ENCODE measurements at regions not wholly inside any gene's neighbourhood (a gene's known extent, or its start where the extent isn't known, plus 50 kb on each side); places are given as distances from the start of the nearest gene placed in this dataset.

DNA sequence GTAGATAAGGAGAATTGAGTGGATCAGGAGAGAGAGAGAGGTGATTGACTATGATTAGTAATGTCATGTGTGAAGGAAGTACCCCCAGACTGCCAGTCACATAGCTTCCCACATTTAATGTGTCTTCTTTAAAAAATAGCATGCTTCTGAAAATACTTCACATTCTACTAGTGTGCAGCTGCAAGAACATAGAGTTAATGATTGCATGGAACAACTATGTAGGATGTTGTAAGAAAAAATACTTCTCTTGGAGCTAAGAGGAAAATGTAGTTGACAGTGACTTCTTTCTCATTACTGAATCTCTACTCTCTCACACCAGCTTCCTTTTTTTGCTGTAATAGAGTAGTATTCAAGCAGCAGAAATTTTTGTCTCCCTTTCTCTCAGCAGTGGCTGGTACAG, 1016.2 kb downstream of the NLGN4Y start:
- no peak for ATAC-seq
- ChIA-PET CTCF (no interaction called here), POLR2A (no interaction called here)
- Mint-ChIP-seq H3K9me3 (no peaks in the 10 kb centered on the region), H3K4me3 (no peak overlapping the region), H3K36me3 (ENCODE audit: low read depth) (no peaks in the 10 kb centered on the region), H3K27me3 (no peaks in the 10 kb centered on the region), H3K27ac (no peak overlapping the region), H3K4me1 (ENCODE audit: low read depth) (peaks cover 6% of the 10 kb centered on the region)
- TF ChIP-seq, protein P1, sequence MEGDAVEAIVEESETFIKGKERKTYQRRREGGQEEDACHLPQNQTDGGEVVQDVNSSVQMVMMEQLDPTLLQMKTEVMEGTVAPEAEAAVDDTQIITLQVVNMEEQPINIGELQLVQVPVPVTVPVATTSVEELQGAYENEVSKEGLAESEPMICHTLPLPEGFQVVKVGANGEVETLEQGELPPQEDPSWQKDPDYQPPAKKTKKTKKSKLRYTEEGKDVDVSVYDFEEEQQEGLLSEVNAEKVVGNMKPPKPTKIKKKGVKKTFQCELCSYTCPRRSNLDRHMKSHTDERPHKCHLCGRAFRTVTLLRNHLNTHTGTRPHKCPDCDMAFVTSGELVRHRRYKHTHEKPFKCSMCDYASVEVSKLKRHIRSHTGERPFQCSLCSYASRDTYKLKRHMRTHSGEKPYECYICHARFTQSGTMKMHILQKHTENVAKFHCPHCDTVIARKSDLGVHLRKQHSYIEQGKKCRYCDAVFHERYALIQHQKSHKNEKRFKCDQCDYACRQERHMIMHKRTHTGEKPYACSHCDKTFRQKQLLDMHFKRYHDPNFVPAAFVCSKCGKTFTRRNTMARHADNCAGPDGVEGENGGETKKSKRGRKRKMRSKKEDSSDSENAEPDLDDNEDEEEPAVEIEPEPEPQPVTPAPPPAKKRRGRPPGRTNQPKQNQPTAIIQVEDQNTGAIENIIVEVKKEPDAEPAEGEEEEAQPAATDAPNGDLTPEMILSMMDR (IDR thresholded peaks at IDR 0.05), result no peak
- intact Hi-C loops (cut with micrococcal nuclease), result no loop called here
- DNase-seq, result no peak

DNA sequence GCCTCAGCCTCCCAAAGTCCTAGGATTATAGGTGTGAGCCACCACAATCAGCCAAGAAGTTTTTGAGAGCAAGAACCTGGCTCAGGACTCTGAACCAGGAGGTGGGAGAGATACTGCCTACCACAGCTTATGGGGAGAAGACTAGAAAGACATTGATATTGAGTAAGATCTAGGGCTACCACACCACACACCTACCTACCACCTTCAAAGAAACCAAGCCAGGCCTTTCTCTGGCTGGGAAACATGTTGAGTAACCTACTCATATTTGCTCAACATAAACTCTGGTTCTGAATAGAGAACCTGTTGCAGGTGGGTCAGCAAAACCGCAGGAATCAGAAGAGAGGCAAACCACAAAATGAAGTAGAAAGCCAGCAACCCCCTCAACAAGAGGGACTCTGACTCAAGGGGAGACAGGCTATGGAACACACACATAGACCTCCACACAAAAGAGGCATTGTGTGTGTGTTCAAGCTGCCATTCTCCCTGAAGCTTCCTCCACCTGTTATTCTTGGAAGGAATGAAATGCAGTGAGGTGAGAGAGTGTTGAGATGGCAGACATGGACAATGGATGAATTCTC, 1021.9 kb downstream of the NLGN4Y start:
- TF ChIP-seq, protein P1 (IDR thresholded peaks at IDR 0.05), result no peak
- Mint-ChIP-seq H3K27me3 (no peaks in the 10 kb centered on the region), H3K9me3 (no peaks in the 10 kb centered on the region), H3K27ac (no peak overlapping the region), H3K4me3 (no peak overlapping the region), H3K4me1 (ENCODE audit: low read depth) (no peaks in the 10 kb centered on the region), H3K36me3 (ENCODE audit: low read depth) (no peaks in the 10 kb centered on the region)
- ATAC-seq, result no peak
- CTCF ChIA-PET, result no interaction called here
- intact Hi-C loops (cut with micrococcal nuclease), result no loop called here
- no peak for DNase-seq
- POLR2A ChIA-PET, result no interaction called here

DNA sequence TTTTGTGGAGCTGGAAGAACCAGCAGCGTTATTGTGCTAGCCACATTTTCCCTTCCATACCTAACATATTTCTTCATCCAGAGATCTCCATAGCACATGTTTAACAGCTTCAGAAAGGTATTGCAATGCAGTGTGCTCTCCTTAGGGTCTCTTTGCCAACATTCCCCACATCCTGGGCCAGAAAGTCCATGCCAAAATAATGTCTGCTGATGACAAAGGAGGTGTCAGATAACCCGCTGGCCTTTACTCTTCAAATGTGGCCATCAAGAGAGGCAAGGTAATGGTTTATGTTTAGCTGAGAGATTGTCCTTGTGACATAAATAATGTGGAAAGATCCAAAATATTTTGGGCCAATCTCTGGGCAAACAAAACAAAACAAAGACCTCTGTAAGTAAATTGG, 1027.7 kb downstream of the NLGN4Y start:
- Mint-ChIP-seq H3K27me3 (no peaks in the 10 kb centered on the region), H3K4me1 (ENCODE audit: low read depth) (no peaks in the 10 kb centered on the region), H3K9me3 (no peaks in the 10 kb centered on the region), H3K36me3 (ENCODE audit: low read depth) (no peaks in the 10 kb centered on the region), H3K27ac (no peak overlapping the region), H3K4me3 (no peak overlapping the region)
- ChIA-PET POLR2A (interaction anchor here (0.6 kb wide), 1 partner anchor 319 kb away, joined by 3 read pairs; no protein-coding TSS in a partner anchor), CTCF (no interaction called here)
- no peak for DNase-seq
- intact Hi-C loops (cut with micrococcal nuclease), result no loop called here
- TF ChIP-seq, protein P1 (IDR thresholded peaks at IDR 0.05), result no peak
- ATAC-seq, result no peak

DNA sequence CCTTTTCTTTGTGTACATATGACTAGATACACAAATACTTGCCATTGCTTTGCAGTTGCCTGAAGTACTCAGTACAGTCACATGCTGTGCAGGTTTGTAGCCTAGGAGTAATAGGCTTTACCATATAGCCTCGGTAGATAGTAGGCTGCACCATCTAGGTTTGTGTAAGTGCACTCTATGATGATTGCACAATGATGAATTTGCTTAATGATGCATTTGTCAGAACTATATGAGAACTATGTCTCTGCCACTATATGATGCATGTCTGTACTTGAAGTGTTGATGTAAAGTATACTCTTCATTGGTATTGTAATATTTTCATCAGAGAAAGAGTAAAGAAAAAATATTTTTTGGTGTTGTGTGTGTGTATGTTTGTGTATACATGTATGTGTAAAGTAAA, 1030.7 kb downstream of the NLGN4Y start:
- H3K27ac Mint-ChIP-seq, result no peak overlapping the region
- H3K9me3 Mint-ChIP-seq, result no peaks in the 10 kb centered on the region
- CTCF ChIA-PET, result no interaction called here
- POLR2A ChIA-PET, result no interaction called here
- H3K4me1 Mint-ChIP-seq (ENCODE audit: low read depth), result no peaks in the 10 kb centered on the region
- no peak overlapping the region for H3K4me3 Mint-ChIP-seq
- intact Hi-C loops (cut with micrococcal nuclease), result no loop called here
- TF ChIP-seq, protein P1 (IDR thresholded peaks at IDR 0.05), result no peak
- DNase-seq (no peak), ATAC-seq (no peak)
- no peaks in the 10 kb centered on the region for H3K36me3 Mint-ChIP-seq (ENCODE audit: low read depth)
- H3K27me3 Mint-ChIP-seq, result no peaks in the 10 kb centered on the region

DNA sequence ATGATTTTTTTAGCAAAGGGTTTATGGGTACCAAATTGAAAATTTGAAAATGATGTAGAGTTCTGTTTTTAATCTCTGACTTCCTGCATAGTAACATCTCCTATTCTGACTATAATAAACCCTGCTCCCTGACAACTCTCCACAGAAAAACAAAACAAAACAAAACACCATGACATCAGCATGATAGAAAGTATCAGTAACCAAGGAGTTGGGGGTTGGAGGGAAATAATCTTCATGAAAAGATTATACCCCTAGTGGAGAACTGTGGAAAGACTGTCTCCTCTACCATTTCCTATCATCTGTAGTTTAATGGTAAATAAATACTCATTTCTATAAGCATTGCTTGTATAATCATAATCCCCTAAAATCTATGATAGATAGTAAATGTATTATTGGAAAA, 1034.8 kb downstream of the NLGN4Y start:
- Mint-ChIP-seq H3K36me3 (ENCODE audit: low read depth) (no peaks in the 10 kb centered on the region), H3K9me3 (no peaks in the 10 kb centered on the region), H3K27ac (no peak overlapping the region), H3K4me3 (no peak overlapping the region), H3K27me3 (no peaks in the 10 kb centered on the region), H3K4me1 (ENCODE audit: low read depth) (no peaks in the 10 kb centered on the region)
- intact Hi-C loops (cut with micrococcal nuclease), result no loop called here
- CTCF ChIA-PET, result no interaction called here
- no peak for DNase-seq
- POLR2A ChIA-PET, result no interaction called here
- TF ChIP-seq, protein P1 (IDR thresholded peaks at IDR 0.05), result no peak
- ATAC-seq, result no peak

Data from activated CD8-positive, alpha-beta T cell treated with anti-CD3 and anti-CD28 coated beads for 36 hours (primary cell).